Progenitor cell of endocrine pancreas (in vitro differentiated cells): ENCODE measurements at regions not wholly inside any gene's neighbourhood (a gene's known extent, or its start where the extent isn't known, plus 50 kb on each side); places are given as distances from the start of the nearest gene placed in this dataset.

Source experiments
- DNase-seq: peaks from one replicate; pipeline ENCODE4 v3.0.0; 2021; ENCODE audit warnings: low spot score; ENCODE audit not compliant: unreplicated experiment
- H3K27ac Mint-ChIP-seq: 2 replicates; pipeline ENCODE4 v1.8.0; 2021; ENCODE audit warnings: mild to moderate bottlenecking, moderate library complexity, mixed read lengths
- H3K27me3 Mint-ChIP-seq: 2 replicates; pipeline ENCODE4 v1.8.0; 2021; ENCODE audit warnings: mixed read lengths
- H3K36me3 Mint-ChIP-seq: 2 replicates; pipeline ENCODE4 v1.8.0; 2022; ENCODE audit warnings: mixed read lengths; ENCODE audit not compliant: insufficient read depth
- H3K4me1 Mint-ChIP-seq: 2 replicates; pipeline ENCODE4 v1.8.0; 2021; ENCODE audit warnings: low read depth, mixed read lengths
- H3K4me3 Mint-ChIP-seq: 2 replicates; pipeline ENCODE4 v1.8.0; 2021; ENCODE audit warnings: low read depth, mild to moderate bottlenecking, moderate library complexity, mixed read lengths
- H3K9me3 Mint-ChIP-seq: 2 replicates; pipeline ENCODE4 v1.8.0; 2021; ENCODE audit warnings: low read depth, mixed read lengths
- CTCF ChIP-seq: fragments of 200-600 bp; sonication (generic); IDR thresholded peaks from one replicate; pipeline ENCODE4 v1.5.0; 2021; ENCODE audit warnings: antibody characterized with exemption, mild to moderate bottlenecking; ENCODE audit not compliant: unreplicated experiment

- no peak for DNase-seq
- no peak overlapping the region for H3K27ac Mint-ChIP-seq
- H3K36me3 Mint-ChIP-seq: no peaks in the 10 kb centered on the region
- H3K4me1 Mint-ChIP-seq: no peaks in the 10 kb centered on the region
- peaks cover 47% of the 10 kb centered on the region for H3K27me3 Mint-ChIP-seq
- TF ChIP-seq CTCF: no peak
- H3K4me3 Mint-ChIP-seq: no peak overlapping the region
- H3K9me3 Mint-ChIP-seq: no peaks in the 10 kb centered on the region
Measured at GRCh38 chr5:6321078-6321477, 57.3 kb downstream of the MED10 start.

GRCh38 chr5:6319116-6319515, 59.2 kb downstream of the MED10 start:
- DNase-seq: no peak
- H3K9me3 Mint-ChIP-seq: no peaks in the 10 kb centered on the region
- no peak for TF ChIP-seq CTCF
- H3K4me3 Mint-ChIP-seq: no peak overlapping the region
- no peaks in the 10 kb centered on the region for H3K4me1 Mint-ChIP-seq
- H3K36me3 Mint-ChIP-seq: no peaks in the 10 kb centered on the region
- H3K27me3 Mint-ChIP-seq: peaks cover 46% of the 10 kb centered on the region
- no peak overlapping the region for H3K27ac Mint-ChIP-seq

- Mint-ChIP-seq H3K27me3 (peaks cover 42% of the 10 kb centered on the region), H3K4me1 (no peaks in the 10 kb centered on the region), H3K9me3 (no peaks in the 10 kb centered on the region), H3K27ac (no peak overlapping the region), H3K36me3 (no peaks in the 10 kb centered on the region), H3K4me3 (no peak overlapping the region)
- TF ChIP-seq CTCF: no peak
- no peak for DNase-seq
Measured at GRCh38 chr5:6317116-6317798, 61.1 kb downstream of the MED10 start.

GRCh38 chr5:6315580-6315979, 62.8 kb downstream of the MED10 start:
- TF ChIP-seq CTCF: no peak
- Mint-ChIP-seq H3K36me3 (no peaks in the 10 kb centered on the region), H3K27me3 (peaks cover 39% of the 10 kb centered on the region), H3K4me1 (no peaks in the 10 kb centered on the region), H3K27ac (no peak overlapping the region), H3K4me3 (no peak overlapping the region), H3K9me3 (no peaks in the 10 kb centered on the region)
- DNase-seq: no peak

GRCh38 chr5:6311568-6312501, 66.5 kb downstream of the MED10 start:
- Mint-ChIP-seq H3K27me3 (peaks cover 21% of the 10 kb centered on the region), H3K27ac (no peak overlapping the region), H3K4me3 (no peak overlapping the region), H3K36me3 (no peaks in the 10 kb centered on the region), H3K9me3 (no peaks in the 10 kb centered on the region), H3K4me1 (no peaks in the 10 kb centered on the region)
- TF ChIP-seq CTCF: no peak
- no peak for DNase-seq
